GM18909 (cell line): ENCODE measurements at regions not wholly inside any gene's neighbourhood (a gene's known extent, or its start where the extent isn't known, plus 50 kb on each side); places are given as distances from the start of the nearest gene placed in this dataset.
"Not testable (repeated sequence)": the region's sequence is repeated elsewhere in the genome, so short reads cannot be mapped to it uniquely, and the experiment has no call there.

ENCODE experiments used
- ATAC-seq: cut with Tn5 transposase; IDR thresholded peaks from one replicate; pipeline ENCODE4 v1.9.1; 2021; ENCODE audit warnings: mild to moderate bottlenecking; ENCODE audit not compliant: unreplicated experiment, poor library complexity

DNA sequence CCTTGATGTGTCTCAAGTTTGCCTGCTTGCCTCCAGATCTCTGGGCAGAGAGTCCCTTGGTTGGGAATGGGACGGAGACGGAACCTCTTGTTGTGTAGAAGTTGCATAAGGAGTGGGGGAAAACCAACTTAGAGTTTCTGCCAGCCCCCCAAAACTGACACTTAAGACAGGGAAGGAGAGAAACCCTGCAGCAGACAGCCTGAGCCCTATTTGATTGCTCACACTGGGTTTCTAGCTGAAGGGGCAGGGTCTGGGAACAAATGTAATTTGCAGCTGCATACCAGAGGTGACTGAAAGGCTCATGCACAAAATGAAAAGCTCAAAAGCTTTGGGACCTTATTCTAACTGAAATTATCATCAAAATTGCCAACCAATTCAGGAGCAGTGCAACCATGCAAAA is 254.5 kb downstream of the RASEF start:
- no peak for ATAC-seq

DNA sequence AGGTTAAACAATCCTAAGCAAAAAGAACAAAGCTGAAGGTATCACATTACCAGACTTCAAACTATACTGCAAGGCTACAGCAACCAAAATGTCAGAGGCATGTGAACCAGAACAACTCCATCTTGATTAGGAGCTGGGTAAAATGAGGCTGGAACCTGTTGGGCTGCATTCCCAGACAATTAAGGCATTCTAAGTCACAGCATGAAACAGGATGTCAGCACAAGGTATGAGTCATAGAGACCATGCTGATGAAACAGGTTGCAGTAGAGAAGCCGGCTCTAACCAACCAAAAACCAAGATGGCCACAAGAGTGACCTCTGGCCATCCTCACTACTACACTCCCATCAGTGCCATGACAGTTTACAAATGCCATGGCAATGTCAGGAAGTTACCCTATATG is 252.0 kb downstream of the RASEF start:
- no peak for ATAC-seq

DNA sequence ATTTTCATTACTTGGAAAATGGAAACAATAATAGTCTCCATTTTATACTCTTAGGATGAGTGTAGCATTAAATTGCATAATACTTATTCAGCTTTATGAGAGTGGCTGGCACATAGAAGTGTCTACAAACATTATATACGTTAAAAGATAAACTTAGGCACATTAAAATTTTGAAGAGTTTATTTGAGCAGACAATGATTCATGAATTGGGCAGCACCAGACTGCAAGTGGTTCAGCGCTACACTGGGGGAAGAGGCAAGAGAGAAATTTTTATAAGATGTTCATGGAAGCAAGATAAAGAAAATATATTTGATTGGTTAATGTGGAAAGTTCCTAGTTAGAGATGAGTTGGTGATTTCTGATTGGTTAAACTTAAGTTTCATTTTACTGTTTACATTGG is 243.7 kb downstream of the RASEF start:
- ATAC-seq: no peak

DNA sequence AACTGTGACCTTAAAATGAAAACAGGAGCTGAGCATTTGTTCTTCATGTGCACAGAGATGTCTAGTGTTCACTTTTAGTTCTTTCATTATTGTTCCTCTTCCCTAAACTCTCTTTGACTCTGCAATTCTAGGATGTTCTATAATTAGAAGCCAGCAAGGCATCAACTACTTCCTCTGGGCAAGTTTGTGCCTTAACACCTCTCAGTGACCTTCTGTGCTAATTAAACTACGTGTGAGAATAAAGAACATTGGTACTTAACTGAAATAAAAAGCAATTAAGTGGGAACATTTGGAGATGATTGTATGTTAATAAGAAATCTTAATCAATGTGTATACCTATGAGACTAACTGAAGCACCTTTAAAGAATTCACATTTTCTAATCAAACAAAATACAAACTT is 242.8 kb downstream of the RASEF start:
- no peak for ATAC-seq

DNA sequence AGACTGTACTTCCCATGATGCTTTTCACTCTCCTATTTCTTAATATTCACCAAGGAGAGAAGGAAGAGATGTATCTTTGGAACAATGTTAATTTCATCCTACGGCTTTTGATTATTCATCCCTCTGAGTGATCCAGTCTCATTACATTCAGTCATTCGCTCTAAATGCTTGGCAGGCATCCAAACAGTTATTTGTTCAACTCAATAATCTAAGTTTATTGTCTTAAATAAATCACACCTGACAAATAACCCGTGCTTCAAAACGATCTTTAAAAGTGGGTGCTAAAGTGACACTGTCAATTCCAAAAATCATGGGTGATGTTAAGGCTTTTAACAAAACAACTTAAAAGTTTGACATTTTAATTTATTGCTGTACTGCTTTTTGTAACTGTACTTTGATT is 233.1 kb downstream of the RASEF start:
- ATAC-seq: no peak

DNA sequence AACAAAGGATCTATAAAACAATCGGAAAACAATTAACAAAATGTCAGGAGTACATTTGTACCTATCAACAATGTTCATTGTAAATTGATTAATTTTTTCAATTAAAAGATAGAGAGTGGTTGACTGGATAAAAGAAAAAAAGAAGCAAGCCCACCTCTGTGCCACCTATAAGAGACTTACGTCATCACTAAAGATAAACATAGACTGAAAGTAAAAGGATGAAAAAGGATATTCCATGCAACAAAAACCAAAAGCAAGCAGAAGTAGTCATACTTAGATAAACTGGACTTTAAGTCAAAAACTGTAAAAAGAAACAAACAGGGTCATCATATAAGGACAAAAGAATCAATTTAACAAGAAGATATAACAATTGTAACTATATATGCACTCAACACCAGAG is 197.4 kb downstream of the RASEF start:
- ATAC-seq: no peak

DNA sequence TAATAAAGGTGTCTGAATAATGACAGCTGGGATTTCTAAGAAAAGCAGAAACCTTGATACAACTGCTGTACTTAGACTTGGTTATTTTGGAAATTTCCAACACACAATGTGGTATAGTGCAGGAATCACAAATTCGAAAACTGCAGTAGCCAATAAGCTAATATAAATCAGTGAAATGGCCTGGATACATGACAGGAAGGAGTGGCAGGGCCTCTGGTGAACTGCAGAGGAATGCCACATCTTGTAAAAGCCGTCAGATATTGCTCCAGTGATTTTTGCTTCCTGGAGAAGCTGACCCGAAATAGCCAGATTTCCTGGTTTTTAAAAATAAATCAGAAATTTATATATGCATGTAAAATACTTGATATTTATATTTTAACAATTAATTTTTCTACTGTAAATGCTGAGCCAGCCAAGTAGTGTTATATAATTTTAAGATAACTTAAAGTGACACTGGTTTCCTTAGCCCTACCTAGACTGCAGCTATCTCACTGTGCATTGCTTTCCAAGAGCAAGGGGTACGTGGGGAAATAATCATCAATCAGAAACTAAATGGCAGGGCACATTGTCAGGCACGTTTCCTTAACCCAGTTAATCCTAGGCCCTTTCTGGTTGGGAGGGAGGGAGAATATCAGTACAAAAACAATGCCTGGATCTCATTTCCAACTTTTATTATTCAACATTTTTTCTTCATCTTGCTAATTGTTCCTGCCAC is 182.4 kb downstream of the RASEF start:
- no peak for ATAC-seq

DNA sequence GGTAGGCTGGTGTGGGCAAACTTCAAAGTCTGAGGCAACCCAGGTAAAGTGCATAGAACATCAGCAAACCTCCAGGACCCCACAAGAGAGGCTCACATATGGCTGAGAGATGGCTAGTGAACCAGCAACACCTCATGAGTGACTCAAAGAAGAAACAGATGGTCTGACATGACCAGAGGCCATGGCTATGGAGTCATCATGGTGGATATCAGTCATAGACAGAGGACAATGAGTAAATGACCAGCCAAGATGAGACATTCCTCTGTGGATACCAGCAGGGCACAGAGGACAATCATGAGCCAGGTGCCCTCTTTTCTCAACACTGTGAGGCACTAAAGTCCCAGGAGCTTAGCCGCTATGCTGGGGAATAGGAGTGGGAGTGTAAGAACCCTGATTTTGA is 180.8 kb downstream of the RASEF start:
- ATAC-seq: no peak

DNA sequence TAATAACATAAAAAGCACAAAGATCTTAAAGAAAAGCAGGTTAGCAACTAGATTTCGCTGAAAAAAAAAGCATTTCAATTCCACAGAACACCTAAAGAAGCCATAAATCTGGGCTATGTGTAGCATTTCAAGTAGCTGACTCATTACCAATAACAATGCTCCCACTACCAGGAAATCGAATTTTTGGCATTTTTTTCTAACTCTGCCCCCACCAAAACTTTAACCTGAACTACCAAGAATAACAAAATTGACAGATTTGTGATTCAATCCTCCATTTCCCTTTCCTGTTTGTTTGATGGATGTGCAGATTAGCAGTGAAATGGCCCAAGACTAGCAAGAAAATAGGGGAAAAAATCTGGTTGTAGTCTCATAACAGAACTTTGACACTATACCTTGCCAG is 180.2 kb downstream of the RASEF start:
- no peak for ATAC-seq

DNA sequence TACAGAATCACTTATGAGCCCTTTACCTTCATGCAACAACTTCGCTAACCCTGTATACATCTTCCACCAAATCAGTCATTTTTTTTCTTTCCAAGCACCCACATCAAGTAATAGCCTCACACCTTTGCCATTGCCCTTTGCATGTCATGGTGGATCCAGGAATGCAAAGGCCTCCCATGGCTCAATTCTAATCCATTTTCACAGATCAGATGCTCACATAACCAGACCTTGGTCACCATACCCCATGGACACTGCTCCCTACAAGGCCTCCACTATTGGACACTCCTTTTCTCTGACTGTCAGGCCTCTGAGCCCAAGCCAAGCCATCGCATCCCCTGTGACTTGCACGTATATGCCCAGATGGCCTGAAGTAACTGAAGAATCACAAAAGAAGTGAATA is 179.5 kb downstream of the RASEF start:
- no peak for ATAC-seq

DNA sequence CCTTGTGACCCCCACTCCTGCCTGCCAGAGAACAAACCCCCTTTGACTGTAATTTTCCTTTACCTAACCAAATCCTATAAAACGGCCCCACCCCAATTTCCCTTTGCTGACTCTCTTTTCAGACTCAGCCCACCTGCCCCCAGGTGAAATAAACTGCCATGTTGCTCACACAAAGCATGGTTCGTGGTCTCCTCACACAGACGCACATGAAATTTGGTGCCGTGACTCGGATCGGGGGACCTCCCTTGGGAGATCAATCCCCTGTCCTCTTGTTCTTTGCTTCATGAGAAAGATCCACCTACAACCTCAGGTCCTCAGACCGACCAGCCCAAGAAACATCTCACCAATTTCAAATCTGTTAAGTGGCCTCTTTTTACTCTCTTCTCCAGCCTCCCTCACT is 179.0 kb downstream of the RASEF start:
- ATAC-seq: not testable (repeated sequence)

DNA sequence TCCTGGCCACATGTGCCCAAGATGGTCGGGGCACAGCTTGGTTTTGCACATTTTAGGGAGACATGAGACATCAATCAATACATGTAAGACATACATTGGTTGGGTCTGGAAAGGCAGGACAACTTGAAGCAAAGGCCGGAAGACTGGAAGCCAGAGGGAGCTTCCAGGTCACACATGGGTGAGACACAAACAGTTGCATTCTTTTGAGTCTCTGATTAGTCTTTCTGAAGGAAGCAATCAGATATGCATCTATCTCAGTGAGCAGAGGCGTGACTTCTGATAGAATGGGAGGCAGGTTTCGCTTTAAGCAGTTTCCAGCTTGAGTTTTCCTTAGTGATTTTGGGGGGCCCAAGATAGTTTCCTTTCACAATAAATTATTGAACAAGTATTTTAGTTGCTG is 172.5 kb downstream of the RASEF start:
- no peak for ATAC-seq

DNA sequence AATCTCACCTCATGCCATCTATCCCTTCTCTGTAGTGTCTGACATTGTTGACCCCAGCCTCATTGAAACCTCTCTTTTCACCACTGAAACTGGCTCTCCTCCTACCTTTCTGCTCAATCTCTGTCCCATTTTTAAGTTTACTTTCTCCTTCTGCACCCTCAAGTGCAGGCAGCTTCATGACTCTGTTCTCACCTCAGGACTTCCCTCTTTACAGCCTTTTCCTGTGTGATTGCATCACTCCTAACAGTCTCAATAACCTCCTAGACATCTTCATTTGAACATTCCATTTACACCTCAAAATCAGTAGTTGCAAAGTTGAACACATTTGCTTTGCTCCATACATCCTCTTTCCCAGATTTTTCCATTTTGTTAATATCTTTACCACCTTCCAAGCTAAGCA is 172.1 kb downstream of the RASEF start:
- ATAC-seq: no peak

DNA sequence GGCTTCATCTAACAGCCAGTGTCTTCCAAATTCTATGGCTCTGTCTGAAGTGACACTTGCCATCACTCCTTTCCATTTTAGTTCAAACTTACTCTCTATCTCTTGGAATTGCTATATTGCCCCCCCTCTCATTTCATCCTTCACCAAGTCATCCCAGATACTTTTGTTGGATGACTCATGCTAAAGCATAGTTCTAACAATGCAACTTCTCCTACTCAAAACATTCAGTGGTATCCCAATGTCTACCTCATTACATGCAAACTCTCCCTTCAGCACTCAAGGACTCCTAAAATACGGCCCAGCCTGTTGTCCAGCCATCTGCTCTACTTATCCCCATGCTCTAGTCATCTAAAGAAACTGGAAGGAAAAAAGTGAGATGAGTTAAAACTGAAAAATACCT is 171.6 kb downstream of the RASEF start:
- no peak for ATAC-seq

DNA sequence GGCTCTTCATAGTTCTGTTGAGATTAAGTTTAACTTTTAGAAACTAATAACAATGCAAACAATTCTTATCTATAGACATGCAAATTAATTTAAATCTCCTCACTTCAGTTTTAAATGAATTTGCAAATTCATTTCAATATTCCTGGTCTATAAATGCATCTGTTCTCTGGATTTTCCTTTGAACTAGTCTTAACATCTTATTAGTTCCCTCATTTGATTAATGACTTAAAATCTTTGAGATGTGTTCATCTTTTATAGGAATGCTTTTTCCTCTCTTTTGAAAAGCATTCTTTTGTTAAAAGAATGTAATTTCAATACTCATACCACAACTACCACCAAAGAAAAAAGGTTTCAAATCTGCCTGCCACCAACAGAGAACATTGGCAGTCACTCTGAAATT is 169.4 kb downstream of the RASEF start:
- ATAC-seq: no peak

DNA sequence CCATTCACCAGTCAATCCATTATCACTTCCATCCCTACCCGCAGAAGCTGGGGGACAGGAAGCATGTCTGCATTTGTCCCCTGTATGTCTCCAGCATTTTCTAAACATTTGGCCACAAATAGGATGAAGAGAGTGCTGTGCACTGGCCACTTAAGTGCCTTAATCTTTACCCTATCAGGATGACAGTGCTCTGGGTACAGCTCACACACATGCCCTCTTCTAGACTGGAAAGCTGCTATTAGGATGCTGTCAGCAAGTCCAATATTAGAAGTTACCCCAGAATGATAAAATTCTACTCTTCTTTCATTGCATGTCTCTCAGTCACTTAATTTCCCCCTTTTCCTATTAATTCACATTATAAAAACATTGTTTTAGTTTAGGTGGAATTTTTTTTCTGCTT is 168.4 kb downstream of the RASEF start:
- ATAC-seq: no peak

DNA sequence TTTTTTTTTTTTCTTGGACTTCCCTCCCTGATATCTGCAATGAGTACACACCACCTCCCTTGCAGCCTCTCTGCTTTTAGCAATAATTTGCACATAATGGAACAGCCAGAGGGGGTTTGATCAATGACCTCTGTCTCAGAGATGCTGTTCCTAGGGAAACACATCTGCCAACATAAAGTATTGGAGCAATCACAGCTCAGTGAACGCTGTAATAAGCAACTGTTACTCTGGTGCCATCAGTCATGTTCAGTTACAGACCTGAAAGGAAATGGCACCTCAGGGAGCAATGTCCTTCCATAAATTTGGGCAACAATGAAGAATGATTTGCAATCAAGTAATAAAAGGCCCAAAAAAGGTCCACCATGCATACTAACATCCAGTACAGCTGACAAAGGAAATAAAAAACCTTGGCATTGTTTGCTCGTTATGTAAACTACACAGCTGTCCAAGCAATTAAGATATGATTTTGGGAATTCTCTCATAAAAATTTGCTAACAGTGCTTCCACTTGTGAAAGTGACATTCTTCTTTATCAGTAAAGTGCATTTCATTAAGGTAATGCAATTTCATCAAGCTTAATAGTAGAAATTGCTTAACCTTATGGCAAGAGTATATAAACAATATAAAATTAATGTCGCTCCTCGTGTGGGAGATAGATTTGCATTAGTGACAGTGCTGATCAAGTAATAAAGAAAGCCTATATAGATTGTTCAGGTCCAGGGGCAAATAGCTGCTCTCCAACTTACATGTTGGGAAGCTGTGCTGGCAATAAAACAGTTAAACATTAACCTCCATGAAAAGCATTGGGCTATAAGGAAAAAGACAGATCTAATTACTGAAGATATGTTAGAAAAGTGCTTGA is 167.8 kb downstream of the RASEF start:
- ATAC-seq: no peak

DNA sequence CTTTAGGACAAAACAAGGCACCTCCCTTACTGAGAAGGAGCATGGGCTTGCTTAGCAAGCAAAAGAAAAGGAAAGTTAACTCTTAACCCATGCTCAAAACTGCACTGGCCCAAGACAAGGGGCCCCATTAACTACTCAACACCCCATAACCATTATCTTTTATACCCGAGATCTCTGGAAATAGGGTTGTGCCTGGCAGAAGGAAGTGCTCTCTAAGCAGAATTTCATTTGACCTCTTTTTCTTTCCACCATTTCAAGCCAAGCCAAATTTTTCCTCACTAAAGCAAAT is 167.2 kb downstream of the RASEF start:
- ATAC-seq: no peak

DNA sequence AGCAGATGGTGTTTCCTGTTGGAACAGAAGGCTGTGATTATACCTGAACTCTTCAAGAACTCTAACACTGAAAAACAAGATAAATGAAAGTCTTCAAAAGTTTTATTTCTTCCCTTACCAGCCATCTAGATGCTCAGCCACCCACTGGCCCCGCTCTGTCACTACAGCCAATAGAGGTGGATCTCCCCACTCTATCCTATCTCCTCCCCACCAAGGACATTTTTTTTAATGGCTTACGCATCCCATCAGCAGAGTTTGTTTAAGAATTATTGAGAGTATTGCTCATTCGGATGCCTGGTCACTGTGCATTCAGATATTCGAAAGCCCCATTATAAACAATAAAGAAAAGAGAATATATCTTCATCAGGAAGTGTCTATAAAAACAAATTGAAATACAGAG is 159.4 kb downstream of the RASEF start:
- ATAC-seq: no peak

DNA sequence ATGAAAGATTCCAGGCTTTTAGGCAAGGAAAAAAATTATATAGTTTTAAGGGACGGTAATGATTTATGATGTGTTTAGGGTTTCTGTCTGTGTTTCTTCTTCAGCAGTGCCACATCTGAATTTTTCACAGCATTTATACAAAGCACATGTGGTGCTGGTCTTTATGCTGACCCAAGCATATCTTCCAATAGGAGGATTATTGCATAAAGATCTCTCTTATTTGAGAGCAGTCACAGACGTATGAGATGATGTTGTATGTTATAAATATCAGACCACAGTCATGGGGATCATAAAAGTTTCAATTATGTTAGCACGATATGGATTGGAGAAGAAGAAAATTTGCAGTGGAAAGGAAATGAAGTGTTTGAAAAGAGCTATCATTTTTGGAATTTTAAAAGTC is 150.9 kb downstream of the RASEF start:
- no peak for ATAC-seq

DNA sequence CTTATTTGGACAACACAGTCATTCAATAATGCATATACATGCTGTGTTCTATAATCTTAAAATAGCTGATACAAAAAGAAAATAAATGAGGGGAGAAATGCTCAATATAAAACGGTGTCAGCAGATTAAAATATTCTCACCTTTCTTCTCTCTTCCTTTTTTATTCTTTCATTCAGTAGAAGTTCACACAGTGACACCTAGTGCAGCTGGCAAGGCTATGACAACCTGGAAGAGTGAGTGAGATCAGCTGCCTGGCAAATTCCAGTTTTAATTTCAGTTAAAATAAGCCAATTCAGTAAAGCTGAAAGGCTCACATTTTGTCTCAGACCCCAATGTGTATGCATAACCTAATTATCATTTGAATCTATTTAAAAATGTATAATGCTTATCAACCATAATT is 150.3 kb downstream of the RASEF start:
- no peak for ATAC-seq

DNA sequence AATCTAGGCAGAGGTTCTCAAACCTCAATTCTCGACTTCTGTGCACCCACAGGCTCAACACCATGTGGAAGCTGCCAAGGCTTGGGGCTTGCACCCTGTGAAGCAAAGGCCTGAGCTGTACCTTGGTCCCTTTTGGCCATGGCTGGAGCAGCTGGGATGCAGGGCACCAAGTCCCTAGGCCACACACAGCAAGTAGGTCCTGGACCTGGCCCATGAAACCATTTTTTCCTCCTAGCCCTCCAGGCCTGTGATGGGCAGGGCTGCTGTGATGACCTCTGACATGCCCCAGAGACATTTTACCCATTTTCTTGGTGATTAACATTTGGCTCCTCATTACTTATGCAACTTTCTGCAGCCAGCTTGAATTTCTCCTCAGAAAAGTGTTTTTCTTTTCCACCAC is 146.7 kb downstream of the RASEF start:
- ATAC-seq: not testable (repeated sequence)
